Naive thymus-derived CD4-positive, alpha-beta T cell (primary cell): ENCODE measurements at regions not wholly inside any gene's neighbourhood (a gene's known extent, or its start where the extent isn't known, plus 50 kb on each side); places are given as distances from the start of the nearest gene placed in this dataset.
A peak's percentile ranks its signal among the peaks of the same experiment; 100 is the strongest.

ENCODE experiments used
- ATAC-seq: fragments of 150-1000 bp; cut with Tn5 transposase; 2 replicates; pipeline ENCODE4 v1.10.0; 2021; ENCODE audit warnings: mild to moderate bottlenecking, moderate library complexity
- CTCF ChIA-PET: fragments of 350-600 bp; sonication (Branson Sonifier 250); formaldehyde crosslinking; loops from one replicate; lab custom pipeline; 2021; ENCODE audit warnings: antibody characterized with exemption; lab: Charles Lee
- POLR2A ChIA-PET: fragments of 350-600 bp; sonication (Branson Sonifier 250); formaldehyde crosslinking; loops from one replicate; lab custom pipeline; 2021; ENCODE audit warnings: antibody characterized with exemption, inconsistent platforms; lab: Charles Lee
- DNase-seq, 9 donors: peaks; one replicate each; pipeline versions ENCODE4 v3.0.0 to v3.0.0-alpha.2; 2020 to 2022; ENCODE audit warnings: mixed read lengths in 1 of 9
- H3K27ac ChIP-seq: one replicate; pipeline ENCODE4 v1.7.0; 2013; ENCODE audit warnings: mild to moderate bottlenecking, low read depth, low read length, moderate library complexity
- H3K27me3 ChIP-seq, 2 donors: one replicate each; pipeline ENCODE4 v1.7.0; 2013; ENCODE audit warnings: low read length in 2 of 2, mild to moderate bottlenecking in 2 of 2, moderate library complexity in 2 of 2; ENCODE audit not compliant: control insufficient read depth in 2 of 2, insufficient read depth in 2 of 2
- H3K36me3 ChIP-seq, 3 experiments: 1 replicate in 2 of 3; 2 replicates in 1 of 3; pipeline ENCODE4 v1.7.0; 2013; ENCODE audit warnings: low read length in 3 of 3, mild to moderate bottlenecking in 3 of 3, moderate library complexity in 1 of 3; ENCODE audit not compliant: insufficient read depth in 3 of 3, control insufficient read depth in 2 of 3
- H3K4me1 ChIP-seq, 2 donors: one replicate each; pipeline ENCODE4 v1.7.0; 2013; ENCODE audit warnings: low read length in 2 of 2, mild to moderate bottlenecking in 2 of 2, moderate library complexity in 1 of 2; ENCODE audit not compliant: control insufficient read depth in 2 of 2, insufficient read depth in 2 of 2
- H3K4me3 ChIP-seq: 2 replicates; pipeline ENCODE4 v1.7.0; 2013; ENCODE audit warnings: mild to moderate bottlenecking, low read length
- H3K9me3 ChIP-seq, 3 experiments: 1 replicate in 2 of 3; 2 replicates in 1 of 3; pipeline ENCODE4 v1.7.0; 2013; ENCODE audit warnings: low read length in 3 of 3; ENCODE audit not compliant: control insufficient read depth in 2 of 3
- H3K27ac Mint-ChIP-seq, 9 donors: one replicate each; pipeline ENCODE4 v1.8.0; 2020 to 2022; ENCODE audit warnings: mixed read lengths in 9 of 9, mild to moderate bottlenecking in 8 of 9, moderate library complexity in 5 of 9, inconsistent platforms in 2 of 9
- H3K27me3 Mint-ChIP-seq, 5 donors: one replicate each; pipeline ENCODE4 v1.8.0; 2021 to 2022; ENCODE audit warnings: mixed read lengths in 5 of 5, mild to moderate bottlenecking in 1 of 5
- H3K36me3 Mint-ChIP-seq, 5 donors: one replicate each; pipeline ENCODE4 v1.8.0; 2020 to 2022; ENCODE audit warnings: mixed read lengths in 5 of 5, mild to moderate bottlenecking in 3 of 5, inconsistent platforms in 1 of 5
- H3K4me1 Mint-ChIP-seq, 7 donors: one replicate each; pipeline ENCODE4 v1.8.0; 2020 to 2022; ENCODE audit warnings: mixed read lengths in 7 of 7, mild to moderate bottlenecking in 3 of 7, inconsistent platforms in 1 of 7
- H3K4me3 Mint-ChIP-seq, 10 donors: one replicate each; pipeline ENCODE4 v1.8.0; 2020 to 2022; ENCODE audit warnings: mild to moderate bottlenecking in 10 of 10, mixed read lengths in 10 of 10, moderate library complexity in 6 of 10, inconsistent platforms in 2 of 10
- H3K9me3 Mint-ChIP-seq, 11 donors: one replicate each; pipeline ENCODE4 v1.8.0; 2020 to 2022; ENCODE audit warnings: mixed read lengths in 11 of 11, mild to moderate bottlenecking in 4 of 11, inconsistent platforms in 1 of 11, moderate library complexity in 1 of 11
- intact Hi-C, 2 donors: fragments of 100-400 bp; cut with micrococcal nuclease; formaldehyde crosslinking; loops; one replicate each; pipeline ENCODE4 v1.15.1; 2023

- Mint-ChIP-seq H3K27me3 (peaks cover 0 to 5% (median 0%) of the 10 kb centered on the region in 5 donors), H3K9me3 (no peaks in the 10 kb centered on the region), H3K4me1 (no peaks in the 10 kb centered on the region), H3K4me3 (no peak overlapping the region), H3K36me3 (no peaks in the 10 kb centered on the region), H3K27ac (no peak overlapping the region)
- no peaks in the 10 kb centered on the region for H3K9me3 ChIP-seq
- H3K4me3 ChIP-seq, result no peak overlapping the region
- POLR2A ChIA-PET, result no interaction called here
- H3K36me3 ChIP-seq, result no peaks in the 10 kb centered on the region
- DNase-seq (no peak), ATAC-seq (no peak)
- H3K27me3 ChIP-seq, result no peaks in the 10 kb centered on the region
- no peaks in the 10 kb centered on the region for H3K4me1 ChIP-seq
- intact Hi-C loops, result no loop called here
- no peak overlapping the region for H3K27ac ChIP-seq
- CTCF ChIA-PET, result no interaction called here
Measured at GRCh38 chr3:3464131-3464530, 284.6 kb upstream of the CRBN start.

DNA sequence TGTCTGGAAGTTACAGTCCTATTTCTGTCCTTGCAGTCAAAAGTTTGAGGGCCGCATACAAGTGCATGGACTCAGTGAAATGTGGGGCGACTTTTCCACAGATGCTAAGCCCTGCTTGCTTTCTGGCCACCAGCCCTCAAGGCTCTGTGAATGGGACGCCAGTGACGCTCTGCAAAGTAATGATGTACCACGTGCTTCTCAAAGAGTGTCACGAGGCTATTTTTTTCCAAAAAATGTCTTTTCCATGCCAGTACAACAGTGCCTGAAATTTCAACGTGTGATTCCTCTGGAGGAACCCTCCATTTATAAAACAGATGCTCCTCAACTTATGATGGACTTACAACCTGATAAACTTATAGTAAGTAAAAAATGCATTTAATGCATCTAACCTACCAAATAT, 281.8 kb upstream of the CRBN start:
- Mint-ChIP-seq H3K27ac (no peak overlapping the region), H3K27me3 (no peaks in the 10 kb centered on the region), H3K4me1 (no peaks in the 10 kb centered on the region), H3K4me3 (no peak overlapping the region), H3K9me3 (peaks cover 0 to 4% (median 0%) of the 10 kb centered on the region in 11 donors), H3K36me3 (no peaks in the 10 kb centered on the region)
- Histone ChIP-seq H3K9me3 (no peaks in the 10 kb centered on the region), H3K36me3 (no peaks in the 10 kb centered on the region), H3K27ac (no peak overlapping the region), H3K27me3 (no peaks in the 10 kb centered on the region), H3K4me3 (no peak overlapping the region), H3K4me1 (no peaks in the 10 kb centered on the region)
- ChIA-PET POLR2A (no interaction called here), CTCF (no interaction called here)
- intact Hi-C loops, result no loop called here
- DNase-seq (no peak), ATAC-seq (no peak)

DNA sequence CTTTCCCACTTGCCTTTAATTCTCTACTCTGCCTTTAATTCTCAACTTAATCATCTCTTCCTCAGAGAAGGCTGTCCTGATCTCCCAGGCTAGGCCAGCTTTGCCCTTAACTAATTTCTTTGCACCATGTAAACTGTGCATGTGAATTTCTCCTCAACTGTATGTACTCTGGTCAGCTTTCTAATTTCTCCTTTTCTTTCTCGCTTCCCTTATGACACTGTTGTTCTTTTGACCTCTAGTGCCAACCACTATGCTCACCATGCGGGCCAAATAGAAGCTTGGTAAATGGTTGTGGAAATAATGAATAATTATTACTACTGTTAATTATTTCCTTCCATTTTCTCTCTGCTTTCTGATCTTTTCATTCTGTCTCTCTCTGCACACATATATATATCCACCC, 269.0 kb upstream of the CRBN start:
- ChIA-PET CTCF (no interaction called here), POLR2A (no interaction called here)
- Histone ChIP-seq H3K9me3 (no peaks in the 10 kb centered on the region), H3K4me3 (no peak overlapping the region), H3K4me1 (no peaks in the 10 kb centered on the region), H3K27me3 (no peaks in the 10 kb centered on the region), H3K27ac (no peak overlapping the region), H3K36me3 (no peaks in the 10 kb centered on the region)
- H3K9me3 Mint-ChIP-seq, result peaks cover 0 to 2% (median 0%) of the 10 kb centered on the region in 11 donors
- no peaks in the 10 kb centered on the region for H3K36me3 Mint-ChIP-seq
- ATAC-seq (no peak), DNase-seq (no peak)
- intact Hi-C loops, result no loop called here
- H3K27ac Mint-ChIP-seq, result no peak overlapping the region
- H3K4me1 Mint-ChIP-seq, result no peaks in the 10 kb centered on the region
- peaks cover 0 to 5% (median 3%) of the 10 kb centered on the region in 5 donors for H3K27me3 Mint-ChIP-seq
- H3K4me3 Mint-ChIP-seq, result no peak overlapping the region

GRCh38 chr3:3447641-3448040, 268.1 kb upstream of the CRBN start:
- POLR2A ChIA-PET, result no interaction called here
- Histone ChIP-seq H3K27me3 (no peaks in the 10 kb centered on the region), H3K4me3 (no peak overlapping the region), H3K9me3 (no peaks in the 10 kb centered on the region), H3K27ac (no peak overlapping the region), H3K4me1 (no peaks in the 10 kb centered on the region), H3K36me3 (no peaks in the 10 kb centered on the region)
- H3K9me3 Mint-ChIP-seq, result peaks cover 0 to 2% (median 0%) of the 10 kb centered on the region in 11 donors
- peaks cover 0 to 4% (median 0%) of the 10 kb centered on the region in 5 donors for H3K27me3 Mint-ChIP-seq
- H3K36me3 Mint-ChIP-seq, result no peaks in the 10 kb centered on the region
- no peak overlapping the region for H3K4me3 Mint-ChIP-seq
- H3K27ac Mint-ChIP-seq, result no peak overlapping the region
- no peaks in the 10 kb centered on the region for H3K4me1 Mint-ChIP-seq
- no peak for ATAC-seq
- intact Hi-C loops, result no loop called here
- CTCF ChIA-PET, result no interaction called here
- DNase-seq, result no peak

GRCh38 chr3:3446251-3446650, 266.8 kb upstream of the CRBN start:
- Histone ChIP-seq H3K27ac (no peak overlapping the region), H3K4me3 (no peak overlapping the region), H3K36me3 (no peaks in the 10 kb centered on the region), H3K27me3 (no peaks in the 10 kb centered on the region), H3K9me3 (no peaks in the 10 kb centered on the region), H3K4me1 (no peaks in the 10 kb centered on the region)
- ChIA-PET POLR2A (no interaction called here), CTCF (no interaction called here)
- Mint-ChIP-seq H3K4me3 (no peak overlapping the region), H3K27ac (no peak overlapping the region), H3K4me1 (no peaks in the 10 kb centered on the region), H3K9me3 (peaks cover 0 to 2% (median 0%) of the 10 kb centered on the region in 11 donors), H3K27me3 (peaks cover 0 to 4% (median 3%) of the 10 kb centered on the region in 5 donors), H3K36me3 (no peaks in the 10 kb centered on the region)
- ATAC-seq, result no peak
- intact Hi-C loops, result no loop called here
- no peak for DNase-seq

DNA sequence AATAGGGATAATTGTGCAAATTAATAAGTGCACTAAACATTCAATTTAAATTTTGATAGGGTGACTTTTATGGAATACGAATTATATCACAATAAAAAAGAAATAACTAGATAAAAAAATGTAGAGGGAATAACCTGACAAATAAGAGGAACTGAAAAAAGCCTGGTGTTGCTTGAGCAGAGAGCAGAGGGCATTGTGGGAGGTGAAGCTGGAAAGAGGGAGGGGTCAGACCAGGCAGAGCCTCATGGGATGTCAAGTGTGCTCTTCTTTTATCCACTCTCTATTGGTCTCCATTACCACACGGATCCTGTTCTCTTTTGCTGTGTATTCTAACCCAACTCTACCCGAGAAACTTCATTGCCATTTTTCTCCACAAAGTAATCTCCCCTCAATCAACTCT, 264.0 kb upstream of the CRBN start:
- Histone ChIP-seq H3K4me1 (no peaks in the 10 kb centered on the region), H3K27me3 (no peaks in the 10 kb centered on the region), H3K9me3 (no peaks in the 10 kb centered on the region), H3K4me3 (no peak overlapping the region), H3K36me3 (no peaks in the 10 kb centered on the region), H3K27ac (no peak overlapping the region)
- H3K4me1 Mint-ChIP-seq, result no peaks in the 10 kb centered on the region
- ChIA-PET CTCF (no interaction called here), POLR2A (no interaction called here)
- no peaks in the 10 kb centered on the region for H3K36me3 Mint-ChIP-seq
- peaks cover 0 to 2% (median 0%) of the 10 kb centered on the region in 11 donors for H3K9me3 Mint-ChIP-seq
- intact Hi-C loops, result no loop called here
- DNase-seq, result no peak
- no peak overlapping the region for H3K4me3 Mint-ChIP-seq
- peaks cover 0 to 12% (median 4%) of the 10 kb centered on the region in 5 donors for H3K27me3 Mint-ChIP-seq
- ATAC-seq, result no peak
- H3K27ac Mint-ChIP-seq, result no peak overlapping the region

DNA sequence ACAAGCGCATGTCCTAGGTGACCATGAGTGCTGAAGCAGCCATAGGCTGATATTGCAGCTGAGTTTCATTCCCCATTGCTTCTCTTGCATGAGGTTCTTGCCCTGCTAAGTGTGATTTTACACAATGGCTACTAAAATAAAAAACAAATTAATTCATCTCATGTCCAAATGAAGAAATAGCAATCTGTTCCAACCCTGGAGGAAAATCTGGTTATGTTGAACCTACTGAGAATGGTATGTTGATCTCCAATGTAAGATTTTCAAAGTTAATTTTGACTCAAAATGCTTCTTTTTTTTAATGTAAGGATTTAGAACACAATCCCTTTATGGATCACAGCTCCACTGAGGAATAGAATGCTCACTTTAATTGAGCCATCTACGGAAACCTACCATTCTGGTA, 254.2 kb upstream of the CRBN start:
- Mint-ChIP-seq H3K4me1 (no peaks in the 10 kb centered on the region), H3K9me3 (peaks cover 0 to 6% (median 0%) of the 10 kb centered on the region in 11 donors), H3K27me3 (peaks cover 0 to 22% (median 4%) of the 10 kb centered on the region in 5 donors), H3K4me3 (no peak overlapping the region), H3K36me3 (no peaks in the 10 kb centered on the region), H3K27ac (peak overlapping the region in 1 of 9 donors; percentile 33)
- Histone ChIP-seq H3K4me3 (no peak overlapping the region), H3K27me3 (no peaks in the 10 kb centered on the region), H3K4me1 (no peaks in the 10 kb centered on the region), H3K27ac (no peak overlapping the region), H3K36me3 (no peaks in the 10 kb centered on the region), H3K9me3 (no peaks in the 10 kb centered on the region)
- intact Hi-C loops, result no loop called here
- ATAC-seq (no peak), DNase-seq (no peak)
- ChIA-PET CTCF (no interaction called here), POLR2A (no interaction called here)
